HepG2 (cell line): ENCODE measurements at regions not wholly inside any gene's neighbourhood (a gene's known extent, or its start where the extent isn't known, plus 50 kb on each side); places are given as distances from the start of the nearest gene placed in this dataset.
"Not testable (repeated sequence)": the region's sequence is repeated elsewhere in the genome, so short reads cannot be mapped to it uniquely, and the experiment has no call there.

Experiments
- ATAC-seq: fragments of 200-7000 bp; cut with Tn5 transposase; 3 replicates; pipeline ENCODE4 v1.9.1; 2020; ENCODE audit warnings: mild to moderate bottlenecking, moderate library complexity
- BruUV-seq: library from RNA; stranded (reverse); fragments of 400-500 nt; replicated peaks from 2 replicates; lab custom pipeline; 2021; lab: Mats Ljungman, UMichigan
- CTCF ChIA-PET: fragments of 300-600 bp; formaldehyde crosslinking; extraction: SDS; loops from one replicate; lab custom pipeline; 2021; ENCODE audit warnings: low total read pairs, inconsistent platforms, low intra/inter-chr PET ratio; lab: Yijun Ruan, JAX
- POLR2A ChIA-PET: fragments of 350-600 bp; sonication (Branson Sonifier 250); formaldehyde crosslinking; loops from one replicate; lab custom pipeline; 2020; ENCODE audit warnings: antibody characterized with exemption, inconsistent platforms; lab: Yijun Ruan, JAX
- DNase-seq: peaks from one replicate; pipeline ENCODE4 v3.0.0-alpha.2; 2015; ENCODE audit warnings: low spot score
- FAIRE-seq: peaks from 3 replicates; lab custom pipeline; 2011; peaks lifted over from hg19 to GRCh38; lab: Jason Lieb, UNC
- H2AFZ ChIP-seq: one replicate; pipeline ENCODE4 v1.6.1; 2011; ENCODE audit warnings: low read length, inconsistent platforms
- H3K27ac ChIP-seq: fragments of 300-600 bp; 3 replicates; pipeline ENCODE4 v1.8.0; 2011; ENCODE audit warnings: mixed run types, mild to moderate bottlenecking, mixed read lengths, low read length, inconsistent platforms; ENCODE audit not compliant: insufficient read depth; ENCODE audit errors: extremely low read length
- H3K27me3 ChIP-seq, 2 experiments: fragments of 200-600 bp in 1 of 2; 2 replicates in 1 of 2; 3 replicates in 1 of 2; pipeline versions ENCODE4 v1.6.0 to v1.8.0; 2011; ENCODE audit warnings: low read length in 2 of 2, mild to moderate bottlenecking in 2 of 2, moderate library complexity in 2 of 2, inconsistent platforms in 1 of 2; ENCODE audit not compliant: insufficient read depth in 2 of 2, control insufficient read depth in 1 of 2
- H3K36me3 ChIP-seq, 2 experiments: fragments of 200-600 bp in 1 of 2; replicated peaks in 1 of 2; 2 replicates in 1 of 2; 3 replicates in 1 of 2; pipeline versions ENCODE4 v1.5.1 to v1.8.0; 2011; ENCODE audit warnings: low read length in 2 of 2, inconsistent platforms in 1 of 2; ENCODE audit not compliant: insufficient read depth in 2 of 2, control insufficient read depth in 1 of 2
- H3K4me1 ChIP-seq: 2 replicates; pipeline ENCODE4 v1.5.1; 2012; ENCODE audit warnings: low read length, inconsistent platforms; ENCODE audit not compliant: insufficient read depth
- H3K4me2 ChIP-seq: 2 replicates; pipeline ENCODE4 v1.6.0; 2011; ENCODE audit warnings: low read depth, low read length, inconsistent platforms
- H3K4me3 ChIP-seq, 3 experiments: fragments of 200-600 bp in 1 of 3; sonication (generic), shearing (Covaris generic) in 1 of 3; replicated peaks in 1 of 3; 2 replicates each; pipeline ENCODE4 v1.5.1; 2011 to 2016; ENCODE audit warnings: low read length in 3 of 3, inconsistent platforms in 2 of 3, low read depth in 2 of 3, mild to moderate bottlenecking in 2 of 3, control low read depth in 1 of 3, mixed read lengths in 1 of 3; ENCODE audit not compliant: insufficient read depth in 1 of 3
- H3K79me2 ChIP-seq: one replicate; pipeline ENCODE4 v1.6.1; 2011; ENCODE audit warnings: low read length, inconsistent platforms; ENCODE audit not compliant: insufficient read depth
- H3K9ac ChIP-seq: 2 replicates; pipeline ENCODE4 v1.6.0; 2011; ENCODE audit warnings: mild to moderate bottlenecking, low read depth, low read length, inconsistent platforms; ENCODE audit not compliant: insufficient read depth
- H3K9me3 ChIP-seq: 2 replicates; pipeline ENCODE4 v1.5.1; 2012; ENCODE audit warnings: mild to moderate bottlenecking, low read length
- H4K20me1 ChIP-seq: 2 replicates; pipeline ENCODE4 v1.6.0; 2011; ENCODE audit warnings: inconsistent platforms, mild to moderate bottlenecking, low read length, moderate library complexity; ENCODE audit not compliant: insufficient read depth
- WGBS: methylation state at CpG from one replicate; pipeline ENCODE4 v1.1.6; 2017; ENCODE audit warnings: low lambda C conversion rate; 5-methylcytosine and 5-hydroxymethylcytosine counted together
- in situ Hi-C: cut with HindIII; loops from 2 replicates; pipeline ENCODE4 v1.10.0; 2017; ENCODE audit warnings: low pct_unique_long_range_greater_than_20kb; ENCODE audit not compliant: extremely low pct_ligation_motif_present
- intact Hi-C: fragments of 100-400 bp; cut with micrococcal nuclease; formaldehyde crosslinking; loops from one replicate; pipeline ENCODE4 v1.10.0; 2022; ENCODE audit not compliant: unreplicated experiment

DNA sequence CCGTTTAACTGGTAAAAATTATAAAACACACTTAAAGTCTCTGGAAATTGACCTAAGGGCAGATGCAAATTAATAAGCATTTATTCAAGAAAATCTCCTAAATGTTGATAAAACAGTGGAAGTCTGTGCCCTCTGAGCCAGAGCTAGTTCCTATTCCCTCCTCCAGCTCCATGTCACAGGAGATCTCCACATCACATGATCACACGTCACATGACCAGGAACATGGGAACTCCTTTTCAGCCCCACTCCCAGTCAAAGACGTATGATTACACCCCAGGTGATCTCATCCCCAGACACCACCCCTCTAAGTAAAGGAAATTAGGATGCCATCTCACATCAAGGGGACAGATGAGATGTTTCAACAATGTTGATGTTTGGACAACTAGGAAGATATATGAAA, 237.7 kb upstream of the FRG1 start:
- WGBS, result 62% methylated on average over 3 of the region's 3 CpGs
- CTCF ChIA-PET, FAIRE-seq: not testable (repeated sequence)

DNA sequence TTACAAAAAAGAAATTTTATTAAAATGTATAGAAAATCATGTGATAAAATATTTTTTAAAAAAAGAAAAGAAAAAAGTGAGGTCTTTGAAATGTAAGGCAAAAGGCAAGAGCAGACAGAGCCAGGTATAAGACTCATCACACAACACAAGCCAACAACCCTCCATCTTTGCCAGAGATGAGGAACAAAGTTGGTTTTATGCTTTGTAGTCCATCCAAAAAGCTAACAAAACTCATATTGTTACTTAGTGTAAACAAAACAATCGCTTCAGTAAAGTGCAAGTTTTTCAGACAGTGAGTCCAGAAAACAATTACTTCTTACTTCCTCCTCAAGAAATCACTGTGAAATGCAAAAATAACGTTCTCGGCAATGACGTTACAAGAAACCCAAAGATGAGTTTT, 233.9 kb upstream of the FRG1 start:
- in situ Hi-C loops, H3K9ac ChIP-seq, H2AFZ ChIP-seq, H3K4me3 ChIP-seq, H3K79me2 ChIP-seq, POLR2A ChIA-PET, intact Hi-C loops, H3K4me1 ChIP-seq, FAIRE-seq, ATAC-seq, BruUV-seq, H3K36me3 ChIP-seq, CTCF ChIA-PET, H4K20me1 ChIP-seq, DNase-seq, H3K27me3 ChIP-seq, H3K27ac ChIP-seq, H3K4me2 ChIP-seq: not testable (repeated sequence)
- 31% methylated on average over 4 of the region's 4 CpGs for WGBS
- H3K9me3 ChIP-seq, result peaks cover 14% of the 10 kb centered on the region

More for the DNA sequence above, 237.7 kb upstream of the FRG1 start:
- H2AFZ ChIP-seq, POLR2A ChIA-PET, ATAC-seq, H3K4me3 ChIP-seq, H4K20me1 ChIP-seq, H3K4me1 ChIP-seq, H3K9ac ChIP-seq, in situ Hi-C loops, H3K79me2 ChIP-seq, BruUV-seq, DNase-seq, H3K9me3 ChIP-seq, H3K4me2 ChIP-seq, H3K27ac ChIP-seq, H3K27me3 ChIP-seq, intact Hi-C loops, H3K36me3 ChIP-seq: not testable (repeated sequence)

DNA sequence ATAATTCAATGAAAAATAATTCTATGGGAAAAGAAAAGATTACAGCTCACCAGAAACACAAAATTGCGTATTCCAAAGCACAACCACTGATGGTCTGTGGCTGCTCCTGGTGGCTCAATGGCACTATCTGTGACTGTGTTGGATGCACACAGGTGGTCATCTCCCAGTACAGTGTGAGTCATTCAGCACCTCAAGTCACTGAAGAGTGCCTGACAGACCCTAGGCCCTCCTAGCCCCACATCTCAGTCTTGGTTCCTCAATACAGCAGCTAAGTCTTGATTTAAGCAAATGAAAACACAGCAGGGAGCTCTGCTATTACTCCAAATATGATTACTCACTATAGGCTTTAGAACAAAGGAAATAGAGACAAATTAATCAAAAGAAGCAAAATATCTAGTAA, 233.4 kb upstream of the FRG1 start:
- intact Hi-C loops, H2AFZ ChIP-seq, H3K9ac ChIP-seq, CTCF ChIA-PET, in situ Hi-C loops, H3K4me3 ChIP-seq, ATAC-seq, POLR2A ChIA-PET, H4K20me1 ChIP-seq, H3K27me3 ChIP-seq, H3K79me2 ChIP-seq, H3K27ac ChIP-seq, BruUV-seq, H3K4me2 ChIP-seq, H3K4me1 ChIP-seq, FAIRE-seq, H3K36me3 ChIP-seq, DNase-seq: not testable (repeated sequence)
- 38% methylated on average over 1 of the region's 1 CpG for WGBS
- H3K9me3 ChIP-seq, result peaks cover 14% of the 10 kb centered on the region

DNA sequence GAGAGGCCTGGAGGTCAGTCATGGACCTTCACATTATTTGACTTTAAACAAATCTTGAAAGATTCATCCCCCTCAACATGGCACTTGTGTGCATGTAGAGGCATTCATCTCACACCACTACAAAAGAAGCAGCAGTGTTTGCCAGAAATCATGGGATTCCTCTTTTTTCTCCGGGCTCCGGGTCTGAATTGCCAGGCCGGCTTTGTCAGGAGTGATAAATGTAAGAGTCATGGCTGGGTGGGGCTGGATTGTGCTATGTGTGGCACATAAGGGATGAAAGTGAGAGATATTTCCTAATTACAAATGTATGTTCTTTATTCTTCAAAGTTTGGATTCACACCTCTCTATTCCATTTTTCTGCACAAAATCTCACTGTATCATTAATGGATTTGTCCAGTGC, 228.7 kb upstream of the FRG1 start:
- BruUV-seq, CTCF ChIA-PET, H2AFZ ChIP-seq, ATAC-seq, H3K4me1 ChIP-seq, H4K20me1 ChIP-seq, H3K4me3 ChIP-seq, FAIRE-seq, H3K79me2 ChIP-seq, intact Hi-C loops, in situ Hi-C loops, H3K27me3 ChIP-seq, H3K4me2 ChIP-seq, DNase-seq, POLR2A ChIA-PET, H3K36me3 ChIP-seq, H3K27ac ChIP-seq, H3K9ac ChIP-seq: not testable (repeated sequence)
- peaks cover 14% of the 10 kb centered on the region for H3K9me3 ChIP-seq
- 41% methylated on average over 3 of the region's 3 CpGs for WGBS
